ENCODE measurements at regions not wholly inside any gene's neighbourhood (a gene's known extent, or its start where the extent isn't known, plus 50 kb on each side); places are given as distances from the start of the nearest gene placed in this dataset.
A peak's percentile ranks its signal among the peaks of the same experiment; 100 is the strongest.

DNA sequence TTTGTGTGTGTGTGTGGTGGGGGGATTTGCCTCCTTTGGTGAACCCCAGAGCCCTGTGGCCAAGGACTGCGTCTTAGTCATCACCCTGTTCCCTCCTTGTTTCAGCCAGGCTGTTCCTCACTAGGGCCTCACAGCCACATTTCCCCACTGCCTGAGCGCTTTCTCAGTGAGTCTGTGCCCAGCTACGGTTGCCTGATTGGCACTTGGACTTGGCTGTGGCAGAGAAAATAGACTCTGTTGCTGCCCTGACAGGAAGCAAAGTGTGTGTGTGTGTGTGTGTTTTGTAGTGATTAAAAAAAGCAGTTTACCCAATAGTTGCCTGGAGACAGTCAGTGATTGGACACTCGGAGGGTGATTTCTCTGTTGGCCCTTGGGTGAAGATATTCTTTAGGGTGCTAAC lies 113.0 kb downstream of the UCHL1 start:
- BruUV-seq (replicated peaks): no TSS peak
- no peak overlapping the region for H3K27ac Mint-ChIP-seq (ENCODE audit: low read depth, unreplicated experiment)
- no peaks in the 10 kb centered on the region for H3K27me3 Mint-ChIP-seq (ENCODE audit: insufficient read depth, unreplicated experiment)
- no peak overlapping the region for H3K4me3 Mint-ChIP-seq (ENCODE audit: unreplicated experiment)
- intact Hi-C loops (cut with micrococcal nuclease): no loop called here
- H3K4me1 Mint-ChIP-seq (ENCODE audit: insufficient read depth, unreplicated experiment): peaks cover 7% of the 10 kb centered on the region
- no peaks in the 10 kb centered on the region for H3K9me3 Mint-ChIP-seq (ENCODE audit: unreplicated experiment)
- H3K36me3 Mint-ChIP-seq (ENCODE audit: insufficient read depth, unreplicated experiment): no peaks in the 10 kb centered on the region
- TF ChIP-seq, protein P1, sequence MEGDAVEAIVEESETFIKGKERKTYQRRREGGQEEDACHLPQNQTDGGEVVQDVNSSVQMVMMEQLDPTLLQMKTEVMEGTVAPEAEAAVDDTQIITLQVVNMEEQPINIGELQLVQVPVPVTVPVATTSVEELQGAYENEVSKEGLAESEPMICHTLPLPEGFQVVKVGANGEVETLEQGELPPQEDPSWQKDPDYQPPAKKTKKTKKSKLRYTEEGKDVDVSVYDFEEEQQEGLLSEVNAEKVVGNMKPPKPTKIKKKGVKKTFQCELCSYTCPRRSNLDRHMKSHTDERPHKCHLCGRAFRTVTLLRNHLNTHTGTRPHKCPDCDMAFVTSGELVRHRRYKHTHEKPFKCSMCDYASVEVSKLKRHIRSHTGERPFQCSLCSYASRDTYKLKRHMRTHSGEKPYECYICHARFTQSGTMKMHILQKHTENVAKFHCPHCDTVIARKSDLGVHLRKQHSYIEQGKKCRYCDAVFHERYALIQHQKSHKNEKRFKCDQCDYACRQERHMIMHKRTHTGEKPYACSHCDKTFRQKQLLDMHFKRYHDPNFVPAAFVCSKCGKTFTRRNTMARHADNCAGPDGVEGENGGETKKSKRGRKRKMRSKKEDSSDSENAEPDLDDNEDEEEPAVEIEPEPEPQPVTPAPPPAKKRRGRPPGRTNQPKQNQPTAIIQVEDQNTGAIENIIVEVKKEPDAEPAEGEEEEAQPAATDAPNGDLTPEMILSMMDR (IDR thresholded peaks at IDR 0.05; ENCODE audit: unreplicated experiment): no peak
- peak; percentile 39 for DNase-seq (ENCODE audit: unreplicated experiment)
- ChIA-PET CTCF (no interaction called here), POLR2A (interaction anchor here (0.6 to 0.7 kb wide), 2 partner anchors 13 to 398 kb away, joined by 3 read pairs; no protein-coding TSS in a partner anchor)

DNA sequence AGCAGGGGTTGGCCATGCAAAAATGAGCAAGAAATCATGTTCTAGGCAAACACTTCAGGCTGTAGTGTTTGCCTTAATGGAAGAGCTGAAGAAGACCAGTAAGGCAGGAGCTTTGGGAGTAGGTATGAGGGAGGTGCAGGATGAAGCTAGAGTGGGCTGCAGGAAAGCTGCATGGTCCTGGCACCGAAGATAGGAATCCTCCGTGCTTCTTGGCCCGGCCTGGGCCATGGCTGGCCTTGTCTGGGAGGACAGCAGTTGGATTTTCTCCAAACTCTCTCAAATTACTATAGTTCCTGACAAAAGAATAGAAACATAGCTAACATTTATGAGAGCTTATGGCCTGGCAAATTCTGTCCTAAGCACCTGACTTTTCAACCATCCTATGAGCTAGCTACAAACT lies 116.5 kb downstream of the UCHL1 start:
- H3K4me3 Mint-ChIP-seq (ENCODE audit: unreplicated experiment): no peak overlapping the region
- TF ChIP-seq, protein P1 (IDR thresholded peaks at IDR 0.05; ENCODE audit: unreplicated experiment): no peak
- H3K27me3 Mint-ChIP-seq (ENCODE audit: insufficient read depth, unreplicated experiment): no peaks in the 10 kb centered on the region
- no peak for DNase-seq (ENCODE audit: unreplicated experiment)
- H3K27ac Mint-ChIP-seq (ENCODE audit: low read depth, unreplicated experiment): no peak overlapping the region
- POLR2A ChIA-PET: interaction anchor here (0.7 to 1.7 kb wide), 2 partner anchors 11 to 33 kb away, joined by 3 to 4 read pairs; no protein-coding TSS in a partner anchor
- no peaks in the 10 kb centered on the region for H3K36me3 Mint-ChIP-seq (ENCODE audit: insufficient read depth, unreplicated experiment)
- CTCF ChIA-PET: interaction anchor here (0.5 to 0.7 kb wide), 2 partner anchors 8 to 135 kb away, joined by 3 read pairs; no protein-coding TSS in a partner anchor
- peaks cover 5% of the 10 kb centered on the region for H3K9me3 Mint-ChIP-seq (ENCODE audit: unreplicated experiment)
- H3K4me1 Mint-ChIP-seq (ENCODE audit: insufficient read depth, unreplicated experiment): no peaks in the 10 kb centered on the region
- intact Hi-C loops (cut with micrococcal nuclease): no loop called here
- no TSS peak for BruUV-seq (replicated peaks)

DNA sequence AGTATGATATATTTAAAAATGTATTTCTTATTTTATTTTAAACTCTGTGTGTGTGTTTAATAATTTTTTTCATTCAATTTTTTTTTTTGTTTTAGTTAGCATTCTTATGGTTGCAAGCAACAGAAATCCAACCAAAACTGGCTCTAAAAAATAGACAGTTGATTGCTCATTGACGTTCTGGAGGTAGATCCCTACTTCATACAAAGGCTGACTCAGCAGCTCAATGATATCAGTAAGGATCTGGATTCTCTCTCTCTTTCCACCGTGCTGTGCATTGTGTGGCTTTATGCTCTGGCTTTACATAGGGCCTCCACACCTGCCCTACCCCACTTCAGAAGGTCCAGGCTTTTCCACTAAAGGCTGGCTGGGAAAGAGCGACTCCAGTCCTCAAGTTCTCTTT lies 117.8 kb downstream of the UCHL1 start:
- intact Hi-C loops (cut with micrococcal nuclease): no loop called here
- TF ChIP-seq, protein P1 (IDR thresholded peaks at IDR 0.05; ENCODE audit: unreplicated experiment): no peak
- Mint-ChIP-seq H3K27me3 (ENCODE audit: insufficient read depth, unreplicated experiment) (no peaks in the 10 kb centered on the region), H3K27ac (ENCODE audit: low read depth, unreplicated experiment) (no peak overlapping the region), H3K9me3 (ENCODE audit: unreplicated experiment) (peaks cover 16% of the 10 kb centered on the region), H3K4me3 (ENCODE audit: unreplicated experiment) (no peak overlapping the region), H3K36me3 (ENCODE audit: insufficient read depth, unreplicated experiment) (no peaks in the 10 kb centered on the region), H3K4me1 (ENCODE audit: insufficient read depth, unreplicated experiment) (no peaks in the 10 kb centered on the region)
- no TSS peak for BruUV-seq (replicated peaks)
- CTCF ChIA-PET: interaction anchor here (0.7 kb wide), 1 partner anchor 537 kb away, joined by 4 read pairs; no protein-coding TSS in a partner anchor
- DNase-seq (ENCODE audit: unreplicated experiment): no peak
- POLR2A ChIA-PET: interaction anchor here (1.7 kb wide), 1 partner anchor 13 kb away, joined by 4 read pairs; no protein-coding TSS in a partner anchor

DNA sequence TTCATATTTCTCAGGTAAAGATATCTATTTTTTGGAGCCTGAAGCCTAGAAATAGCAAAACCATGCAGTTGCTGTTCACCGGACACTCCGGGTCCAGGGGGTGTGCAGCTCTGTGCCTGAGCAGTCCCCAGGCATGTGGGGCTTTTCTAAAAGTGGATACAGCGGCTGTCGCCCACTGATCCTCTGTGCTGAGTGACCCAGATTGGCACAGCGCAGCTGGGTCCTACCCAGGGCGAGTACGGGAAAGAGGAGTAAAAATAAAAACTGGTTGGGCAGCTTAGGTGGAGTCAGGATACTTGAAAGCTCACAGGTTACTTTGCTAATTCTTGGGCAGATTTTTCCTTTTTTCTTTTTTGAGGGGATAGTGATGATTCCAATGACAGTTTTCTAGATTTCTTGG lies 118.8 kb downstream of the UCHL1 start:
- TF ChIP-seq, protein P1 (IDR thresholded peaks at IDR 0.05; ENCODE audit: unreplicated experiment): no peak
- CTCF ChIA-PET: no interaction called here
- H3K4me1 Mint-ChIP-seq (ENCODE audit: insufficient read depth, unreplicated experiment): peaks cover 4% of the 10 kb centered on the region
- POLR2A ChIA-PET: no interaction called here
- H3K36me3 Mint-ChIP-seq (ENCODE audit: insufficient read depth, unreplicated experiment): no peaks in the 10 kb centered on the region
- no peak for DNase-seq (ENCODE audit: unreplicated experiment)
- no peak overlapping the region for H3K27ac Mint-ChIP-seq (ENCODE audit: low read depth, unreplicated experiment)
- H3K9me3 Mint-ChIP-seq (ENCODE audit: unreplicated experiment): peaks cover 16% of the 10 kb centered on the region
- no peaks in the 10 kb centered on the region for H3K27me3 Mint-ChIP-seq (ENCODE audit: insufficient read depth, unreplicated experiment)
- intact Hi-C loops (cut with micrococcal nuclease): no loop called here
- BruUV-seq (replicated peaks): no TSS peak
- no peak overlapping the region for H3K4me3 Mint-ChIP-seq (ENCODE audit: unreplicated experiment)

Data from MCF 10A (cell line).